Suppressor macrophage treated with lipopolysaccharide for 4 hours (primary cell): ENCODE measurements at regions not wholly inside any gene's neighbourhood (a gene's known extent, or its start where the extent isn't known, plus 50 kb on each side); places are given as distances from the start of the nearest gene placed in this dataset.

Source experiments
- DNase-seq: peaks from one replicate; pipeline ENCODE4 v3.0.0-alpha.2; 2020

- DNase-seq = peak; percentile 19
Measured at GRCh38 chr2:12177455-12178288, 431.2 kb downstream of the LPIN1 start.

- DNase-seq = no peak
Measured at GRCh38 chr2:12178289-12179080, 432.1 kb downstream of the LPIN1 start.

GRCh38 chr2:12180031-12180430 is 433.6 kb downstream of the LPIN1 start:
- DNase-seq = no peak

GRCh38 chr2:12183032-12183645 is 436.7 kb downstream of the LPIN1 start:
- DNase-seq = peak; percentile 40

- DNase-seq = peak; percentile 66
Measured at GRCh38 chr2:12192762-12193161, 446.3 kb downstream of the LPIN1 start.

- DNase-seq = no peak
Measured at GRCh38 chr2:12194968-12195367, 448.5 kb downstream of the LPIN1 start.

- DNase-seq = no peak
Measured at GRCh38 chr2:12196495-12196894, 450.1 kb downstream of the LPIN1 start.

- DNase-seq = no peak
Measured at GRCh38 chr2:12197133-12197532, 450.7 kb downstream of the LPIN1 start.

- no peak for DNase-seq
Measured at GRCh38 chr2:12199491-12200211, 453.2 kb downstream of the LPIN1 start.

- peak; percentile 86 for DNase-seq
Measured at GRCh38 chr2:12201369-12201768, 454.9 kb downstream of the LPIN1 start.

GRCh38 chr2:12202313-12203075 is 456.1 kb downstream of the LPIN1 start:
- DNase-seq = no peak

- no peak for DNase-seq
Measured at GRCh38 chr2:12203528-12203927, 457.1 kb downstream of the LPIN1 start.

GRCh38 chr2:12205086-12205485 is 458.7 kb downstream of the LPIN1 start:
- DNase-seq = peak; percentile 5

- no peak for DNase-seq
Measured at GRCh38 chr2:12207491-12207890, 461.1 kb downstream of the LPIN1 start.

- no peak for DNase-seq
Measured at GRCh38 chr2:12210016-12210933, 463.8 kb downstream of the LPIN1 start.

- no peak for DNase-seq
Measured at GRCh38 chr2:12211326-12212175, 465.1 kb downstream of the LPIN1 start.

GRCh38 chr2:12212841-12213597 is 466.6 kb downstream of the LPIN1 start:
- no peak for DNase-seq

GRCh38 chr2:12217175-12217574 is 470.7 kb downstream of the LPIN1 start:
- DNase-seq = no peak

- no peak for DNase-seq
Measured at GRCh38 chr2:12219761-12220160, 473.3 kb downstream of the LPIN1 start.
